ENCODE measurements at regions not wholly inside any gene's neighbourhood (a gene's known extent, or its start where the extent isn't known, plus 50 kb on each side); places are given as distances from the start of the nearest gene placed in this dataset.

DNA sequence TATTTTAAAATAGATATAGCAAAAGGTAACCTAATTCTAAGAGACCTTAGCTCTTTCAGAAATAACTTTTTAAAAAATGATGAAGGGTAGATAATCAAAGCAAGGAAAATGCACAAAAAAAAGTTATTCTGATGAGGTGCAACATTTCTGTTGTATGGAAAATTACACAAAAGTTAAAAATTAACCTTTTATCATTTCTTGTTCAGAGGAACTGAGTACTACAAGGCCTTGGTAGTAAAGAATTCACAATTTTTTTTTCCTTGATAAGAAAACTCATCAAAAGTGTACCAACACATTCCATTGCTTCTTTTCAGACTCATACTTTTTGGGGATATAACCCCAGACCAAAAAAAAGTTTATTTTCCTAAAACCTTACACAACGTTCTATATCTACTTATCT is 213.0 kb downstream of the IL15 start:
- Histone ChIP-seq H2AFZ (ENCODE audit: insufficient read depth, low read depth, low read length, poor library complexity, severe bottlenecking) (no peak overlapping the region), H3K9me3 (replicated peaks in 1 of 2; ENCODE audit: control insufficient read depth in 1 of 2, insufficient read depth in 1 of 2, low read length in 2 of 2) (peaks cover 5 to 8% of the 10 kb centered on the region in 2 donors), H3K36me3 (replicated peaks in 1 of 2; ENCODE audit: control insufficient read depth in 1 of 2, insufficient read depth in 2 of 2, low read length in 2 of 2) (no peaks in the 10 kb centered on the region), H3K79me2 (ENCODE audit: insufficient read depth, low read length) (no peaks in the 10 kb centered on the region), H3K4me3 (replicated peaks in 1 of 3; ENCODE audit: low read depth in 2 of 3, low read length in 3 of 3) (no peak overlapping the region), H4K20me1 (ENCODE audit: insufficient read depth, low read length) (no peaks in the 10 kb centered on the region), H3K27ac (ENCODE audit: low read depth in 1 of 2, low read length in 2 of 2) (no peak overlapping the region), H3K4me1 (ENCODE audit: control insufficient read depth in 1 of 2, insufficient read depth in 2 of 2, low read length in 2 of 2) (no peaks in the 10 kb centered on the region), H3K4me2 (replicated peaks; ENCODE audit: extremely low read depth, low read length, poor library complexity, severe bottlenecking) (no peak overlapping the region), H3K27me3 (ENCODE audit: control insufficient read depth in 2 of 2, insufficient read depth in 2 of 2, low read length in 2 of 2) (no peaks in the 10 kb centered on the region), H3K9ac (ENCODE audit: insufficient read depth, low read length, poor library complexity, severe bottlenecking) (no peak overlapping the region)
- no CpG with 5 or more reads among the region's 1 CpG for WGBS (ENCODE audit: insufficient coverage)
- Mint-ChIP-seq H3K36me3 (no peaks in the 10 kb centered on the region), H3K27me3 (ENCODE audit: low read depth in 3 of 3) (peaks cover 0 to 2% (median 1%) of the 10 kb centered on the region in 3 donors), H3K27ac (no peak overlapping the region), H3K9me3 (peaks cover 0 to 5% (median 2%) of the 10 kb centered on the region in 7 donors), H3K4me1 (no peaks in the 10 kb centered on the region), H3K4me3 (no peak overlapping the region)
- intact Hi-C loops (cut with micrococcal nuclease), result no loop called here
- no peak for DNase-seq
- TF ChIP-seq, protein P1, sequence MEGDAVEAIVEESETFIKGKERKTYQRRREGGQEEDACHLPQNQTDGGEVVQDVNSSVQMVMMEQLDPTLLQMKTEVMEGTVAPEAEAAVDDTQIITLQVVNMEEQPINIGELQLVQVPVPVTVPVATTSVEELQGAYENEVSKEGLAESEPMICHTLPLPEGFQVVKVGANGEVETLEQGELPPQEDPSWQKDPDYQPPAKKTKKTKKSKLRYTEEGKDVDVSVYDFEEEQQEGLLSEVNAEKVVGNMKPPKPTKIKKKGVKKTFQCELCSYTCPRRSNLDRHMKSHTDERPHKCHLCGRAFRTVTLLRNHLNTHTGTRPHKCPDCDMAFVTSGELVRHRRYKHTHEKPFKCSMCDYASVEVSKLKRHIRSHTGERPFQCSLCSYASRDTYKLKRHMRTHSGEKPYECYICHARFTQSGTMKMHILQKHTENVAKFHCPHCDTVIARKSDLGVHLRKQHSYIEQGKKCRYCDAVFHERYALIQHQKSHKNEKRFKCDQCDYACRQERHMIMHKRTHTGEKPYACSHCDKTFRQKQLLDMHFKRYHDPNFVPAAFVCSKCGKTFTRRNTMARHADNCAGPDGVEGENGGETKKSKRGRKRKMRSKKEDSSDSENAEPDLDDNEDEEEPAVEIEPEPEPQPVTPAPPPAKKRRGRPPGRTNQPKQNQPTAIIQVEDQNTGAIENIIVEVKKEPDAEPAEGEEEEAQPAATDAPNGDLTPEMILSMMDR (IDR thresholded peaks at IDR 0.05), result no peak

DNA sequence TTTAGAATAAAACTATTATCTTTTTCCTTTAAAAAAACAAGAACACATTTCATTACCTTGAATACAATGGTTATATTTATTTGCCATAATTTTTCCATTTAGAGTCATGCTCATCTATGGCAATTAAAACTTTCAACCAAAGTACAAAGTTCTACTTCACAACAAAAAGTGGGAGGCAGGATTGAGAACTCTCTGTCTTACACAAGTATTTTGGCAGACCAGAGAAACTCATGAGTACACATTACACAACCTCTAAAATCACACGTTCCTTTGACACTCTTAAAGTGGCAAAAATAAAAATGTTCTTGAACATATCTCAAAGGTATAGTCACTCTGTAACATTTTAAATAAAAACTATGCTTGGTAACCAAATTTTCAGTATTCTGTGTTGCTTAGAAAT is 213.4 kb downstream of the IL15 start:
- no peaks in the 10 kb centered on the region for H3K4me1 Mint-ChIP-seq
- Histone ChIP-seq H3K27ac (ENCODE audit: low read depth in 1 of 2, low read length in 2 of 2) (no peak overlapping the region), H3K9me3 (replicated peaks in 1 of 2; ENCODE audit: control insufficient read depth in 1 of 2, insufficient read depth in 1 of 2, low read length in 2 of 2) (peaks cover 5 to 8% of the 10 kb centered on the region in 2 donors), H2AFZ (ENCODE audit: insufficient read depth, low read depth, low read length, poor library complexity, severe bottlenecking) (no peak overlapping the region), H3K36me3 (replicated peaks in 1 of 2; ENCODE audit: control insufficient read depth in 1 of 2, insufficient read depth in 2 of 2, low read length in 2 of 2) (no peaks in the 10 kb centered on the region), H3K27me3 (ENCODE audit: control insufficient read depth in 2 of 2, insufficient read depth in 2 of 2, low read length in 2 of 2) (no peaks in the 10 kb centered on the region), H4K20me1 (ENCODE audit: insufficient read depth, low read length) (no peaks in the 10 kb centered on the region), H3K4me1 (ENCODE audit: control insufficient read depth in 1 of 2, insufficient read depth in 2 of 2, low read length in 2 of 2) (no peaks in the 10 kb centered on the region), H3K4me2 (replicated peaks; ENCODE audit: extremely low read depth, low read length, poor library complexity, severe bottlenecking) (no peak overlapping the region), H3K79me2 (ENCODE audit: insufficient read depth, low read length) (no peaks in the 10 kb centered on the region), H3K9ac (ENCODE audit: insufficient read depth, low read length, poor library complexity, severe bottlenecking) (no peak overlapping the region), H3K4me3 (replicated peaks in 1 of 3; ENCODE audit: low read depth in 2 of 3, low read length in 3 of 3) (no peak overlapping the region)
- TF ChIP-seq, protein P1 (IDR thresholded peaks at IDR 0.05), result no peak
- H3K36me3 Mint-ChIP-seq, result no peaks in the 10 kb centered on the region
- H3K4me3 Mint-ChIP-seq, result no peak overlapping the region
- WGBS (ENCODE audit: insufficient coverage), result no CpG with 5 or more reads among the region's 1 CpG
- H3K27ac Mint-ChIP-seq, result no peak overlapping the region
- H3K27me3 Mint-ChIP-seq (ENCODE audit: low read depth in 3 of 3), result peaks cover 0 to 2% (median 1%) of the 10 kb centered on the region in 3 donors
- intact Hi-C loops (cut with micrococcal nuclease), result no loop called here
- peaks cover 0 to 5% (median 2%) of the 10 kb centered on the region in 7 donors for H3K9me3 Mint-ChIP-seq
- DNase-seq, result no peak
